H9 (cell line): ENCODE measurements at regions not wholly inside any gene's neighbourhood (a gene's known extent, or its start where the extent isn't known, plus 50 kb on each side); places are given as distances from the start of the nearest gene placed in this dataset.

Experiments used
- DNase-seq: peaks from one replicate; pipeline ENCODE4 v3.0.0-alpha.2; 2017
- H2AFZ ChIP-seq: one replicate; pipeline ENCODE4 v1.6.1; 2013; ENCODE audit warnings: mild to moderate bottlenecking, low read length, control low read depth, moderate library complexity
- H2AK5ac ChIP-seq: 2 replicates; pipeline ENCODE4 v1.6.1; 2013; ENCODE audit warnings: low read length, control low read depth, mixed read lengths; ENCODE audit not compliant: insufficient read length
- H2BK120ac ChIP-seq: one replicate; pipeline ENCODE4 v1.6.1; 2013; ENCODE audit warnings: low read depth, mild to moderate bottlenecking, low read length, control low read depth, inconsistent platforms; ENCODE audit not compliant: poor library complexity, severe bottlenecking
- H2BK12ac ChIP-seq: 2 replicates; pipeline ENCODE4 v1.6.1; 2013; ENCODE audit warnings: low read length, control low read depth, mixed read lengths, low read depth; ENCODE audit not compliant: insufficient read length
- H2BK15ac ChIP-seq: 2 replicates; pipeline ENCODE4 v1.6.1; 2013; ENCODE audit warnings: low read depth, low read length, control low read depth
- H2BK20ac ChIP-seq: one replicate; pipeline ENCODE4 v1.6.1; 2013; ENCODE audit warnings: low read depth, mild to moderate bottlenecking, low read length, control low read depth, inconsistent platforms; ENCODE audit not compliant: poor library complexity, severe bottlenecking
- H2BK5ac ChIP-seq: 2 replicates; pipeline ENCODE4 v1.6.1; 2013; ENCODE audit warnings: low read length, control low read depth, mixed read lengths; ENCODE audit not compliant: insufficient read length
- H3K14ac ChIP-seq: 2 replicates; pipeline ENCODE4 v1.6.1; 2013; ENCODE audit warnings: low read length, control low read depth; ENCODE audit not compliant: insufficient read depth
- H3K18ac ChIP-seq: 2 replicates; pipeline ENCODE4 v1.6.1; 2013; ENCODE audit warnings: low read depth, mild to moderate bottlenecking, mixed read lengths, low read length, control low read depth; ENCODE audit not compliant: insufficient read length
- H3K23ac ChIP-seq: 2 replicates; pipeline ENCODE4 v1.6.1; 2013; ENCODE audit warnings: low read length, control low read depth, mixed read lengths, low read depth; ENCODE audit not compliant: insufficient read length
- H3K23me2 ChIP-seq: 2 replicates; pipeline ENCODE4 v1.6.1; 2013; ENCODE audit warnings: low read depth, mild to moderate bottlenecking, mixed read lengths, low read length, control low read depth; ENCODE audit not compliant: insufficient read length, poor library complexity, severe bottlenecking
- H3K27ac ChIP-seq: 2 replicates; pipeline ENCODE4 v1.5.1; 2013; ENCODE audit warnings: low read length, control low read depth, mixed read lengths, low read depth; ENCODE audit not compliant: insufficient read length
- H3K27me3 ChIP-seq: 2 replicates; pipeline ENCODE4 v1.6.1; 2013; ENCODE audit warnings: low read length, control low read depth, inconsistent platforms; ENCODE audit not compliant: insufficient read depth
- H3K4ac ChIP-seq: 2 replicates; pipeline ENCODE4 v1.6.1; 2013; ENCODE audit warnings: low read depth, mild to moderate bottlenecking, control low read depth, inconsistent platforms, low read length, moderate library complexity
- H3K4me1 ChIP-seq: 2 replicates; pipeline ENCODE4 v1.6.1; 2013; ENCODE audit warnings: low read length, control low read depth, inconsistent platforms; ENCODE audit not compliant: insufficient read depth
- H3K4me2 ChIP-seq: 2 replicates; pipeline ENCODE4 v1.6.1; 2013; ENCODE audit warnings: low read length, control low read depth, mixed read lengths; ENCODE audit not compliant: insufficient read length, insufficient read depth
- H3K56ac ChIP-seq: 2 replicates; pipeline ENCODE4 v1.6.1; 2013; ENCODE audit warnings: low read depth, mild to moderate bottlenecking, mixed read lengths, low read length, control low read depth; ENCODE audit not compliant: insufficient read length
- H3K79me1 ChIP-seq: 2 replicates; pipeline ENCODE4 v1.6.1; 2013; ENCODE audit warnings: low read depth, mild to moderate bottlenecking, moderate library complexity, low read length, control low read depth, inconsistent platforms; ENCODE audit not compliant: insufficient read depth, poor library complexity, severe bottlenecking
- H3K79me2 ChIP-seq: 2 replicates; pipeline ENCODE4 v1.6.1; 2013; ENCODE audit warnings: low read length, control low read depth, inconsistent platforms; ENCODE audit not compliant: insufficient read depth
- H3K9ac ChIP-seq: 2 replicates; pipeline ENCODE4 v1.6.1; 2013; ENCODE audit warnings: low read length, control low read depth, mixed read lengths; ENCODE audit not compliant: insufficient read length; ENCODE audit errors: extremely low read depth
- H3K9me3 ChIP-seq: one replicate; pipeline ENCODE4 v1.6.1; 2013; ENCODE audit warnings: low read depth, low read length, inconsistent platforms; ENCODE audit not compliant: control insufficient read depth
- H3T11ph ChIP-seq: one replicate; pipeline ENCODE4 v1.6.1; 2013; ENCODE audit warnings: mild to moderate bottlenecking, low read length, control low read depth, inconsistent platforms
- H4K20me1 ChIP-seq: one replicate; pipeline ENCODE4 v1.6.1; 2013; ENCODE audit not compliant: control insufficient read depth, insufficient read length, insufficient read depth
- H4K5ac ChIP-seq: 2 replicates; pipeline ENCODE4 v1.6.1; 2013; ENCODE audit warnings: low read depth, mild to moderate bottlenecking, mixed read lengths, low read length, control low read depth; ENCODE audit not compliant: insufficient read length
- H4K8ac ChIP-seq: replicated peaks from 2 replicates; pipeline ENCODE4 v1.6.1; 2013; ENCODE audit warnings: low read length, control low read depth, mixed read lengths, low read depth; ENCODE audit not compliant: insufficient read length
- H4K91ac ChIP-seq: 2 replicates; pipeline ENCODE4 v1.6.1; 2013; ENCODE audit warnings: low read depth, mild to moderate bottlenecking, moderate library complexity, mixed read lengths, low read length, control low read depth; ENCODE audit not compliant: insufficient read length
- H3K27ac Mint-ChIP-seq, 3 experiments: 2 replicates in 2 of 3; 3 replicates in 1 of 3; pipeline ENCODE4 v1.8.0; 2020 to 2021; ENCODE audit warnings: mixed read lengths in 3 of 3, mild to moderate bottlenecking in 1 of 3, moderate library complexity in 1 of 3
- H3K27me3 Mint-ChIP-seq: 2 replicates; pipeline ENCODE4 v1.8.0; 2021; ENCODE audit warnings: low read depth, mild to moderate bottlenecking, moderate library complexity, mixed read lengths
- H3K36me3 Mint-ChIP-seq, 3 experiments: 2 replicates in 2 of 3; 3 replicates in 1 of 3; pipeline ENCODE4 v1.8.0; 2020 to 2021; ENCODE audit warnings: low read depth in 3 of 3, mixed read lengths in 3 of 3; ENCODE audit not compliant: insufficient read depth in 1 of 3
- H3K4me1 Mint-ChIP-seq, 2 experiments: 2 replicates each; pipeline ENCODE4 v1.8.0; 2020; ENCODE audit warnings: mixed read lengths in 2 of 2
- H3K4me3 Mint-ChIP-seq, 2 experiments: 2 replicates in 1 of 2; 3 replicates in 1 of 2; pipeline ENCODE4 v1.8.0; 2020 to 2021; ENCODE audit warnings: mild to moderate bottlenecking in 2 of 2, mixed read lengths in 2 of 2, moderate library complexity in 1 of 2
- H3K9me3 Mint-ChIP-seq, 2 experiments: 2 replicates in 1 of 2; 3 replicates in 1 of 2; pipeline ENCODE4 v1.8.0; 2020; ENCODE audit warnings: mild to moderate bottlenecking in 2 of 2, mixed read lengths in 2 of 2, moderate library complexity in 1 of 2
- CTCF ChIP-seq: fragments of 200-600 bp; sonication (generic); conservative IDR thresholded peaks from 3 replicates; pipeline ENCODE4 v1.8.0; 2021; ENCODE audit warnings: antibody characterized with exemption, mild to moderate bottlenecking
- WGBS: extraction: QIAGEN DNeasy Blood & Tissue Kit; methylation state at CpG from one replicate; pipeline ENCODE4 v1.1.7; 2013; ENCODE audit warnings: missing lambda C conversion rate, low lambda C conversion rate, mixed read lengths; ENCODE audit not compliant: insufficient read length; ENCODE audit errors: extremely low coverage; 5-methylcytosine and 5-hydroxymethylcytosine counted together

GRCh38 chr2:60319031-60319547, 234.4 kb downstream of the BCL11A start:
- Histone ChIP-seq H4K20me1 (no peaks in the 10 kb centered on the region), H3K23me2 (no peaks in the 10 kb centered on the region), H3K27ac (no peak overlapping the region), H2BK120ac (no peak overlapping the region), H3K9me3 (no peaks in the 10 kb centered on the region), H3K79me1 (no peaks in the 10 kb centered on the region), H3K9ac (no peak overlapping the region), H3K23ac (no peak overlapping the region), H3K79me2 (no peaks in the 10 kb centered on the region), H2BK12ac (no peak overlapping the region), H3K4me1 (no peaks in the 10 kb centered on the region), H3K4ac (no peak overlapping the region), H3T11ph (no peak overlapping the region), H2BK20ac (no peak overlapping the region), H3K27me3 (no peaks in the 10 kb centered on the region), H2BK5ac (no peak overlapping the region), H2BK15ac (no peak overlapping the region), H2AK5ac (no peak overlapping the region), H3K56ac (no peak overlapping the region), H2AFZ (no peak overlapping the region), H4K5ac (no peak overlapping the region), H4K91ac (no peak overlapping the region), H3K4me2 (no peak overlapping the region), H4K8ac (no peak overlapping the region), H3K14ac (no peak overlapping the region; the same call in 1 of the 2 replicates), H3K18ac (no peak overlapping the region)
- no CpG with 5 or more reads among the region's 3 CpGs for WGBS
- Mint-ChIP-seq H3K4me3 (no peak overlapping the region), H3K4me1 (peaks cover 36 to 59% of the 10 kb centered on the region in 2 experiments), H3K27ac (no peak overlapping the region), H3K27me3 (peaks cover 10% of the 10 kb centered on the region), H3K9me3 (no peaks in the 10 kb centered on the region), H3K36me3 (no peaks in the 10 kb centered on the region)
- TF ChIP-seq CTCF = no peak
- no peak for DNase-seq
